K562 (cell line): ENCODE measurements at regions not wholly inside any gene's neighbourhood (a gene's known extent, or its start where the extent isn't known, plus 50 kb on each side); places are given as distances from the start of the nearest gene placed in this dataset.

Source experiments
- ASH1L ChIP-seq: fragments of 450-650 bp; IDR thresholded peaks from 2 replicates; pipeline ENCODE4 v1.6.1; 2018; ENCODE audit warnings: borderline replicate concordance, mild to moderate bottlenecking, low read depth; ENCODE audit not compliant: partially characterized antibody
- FOXP4 ChIP-seq: sonication (generic); formaldehyde crosslinking; IDR thresholded peaks from 2 replicates; pipeline ENCODE4 v1.8.0; 2022; ENCODE audit warnings: mild to moderate bottlenecking, missing genetic modification reagents, borderline replicate concordance
- GTF2F1 ChIP-seq: IDR thresholded peaks from 2 replicates; pipeline ENCODE4 v1.6.1; 2011; ENCODE audit warnings: low read depth, low read length, improper control_type of control experiment
- HES1 ChIP-seq: fragments of 450-650 bp; IDR thresholded peaks from 2 replicates; pipeline ENCODE4 v1.6.1; 2016; ENCODE audit warnings: low read depth, mild to moderate bottlenecking, moderate library complexity
- ZNF253 ChIP-seq: fragments of 250-450 bp; sonication (Bioruptor Pico); conservative IDR thresholded peaks from 2 replicates; pipeline ENCODE4 v1.6.1; 2021; ENCODE audit warnings: mild to moderate bottlenecking
- ZNF41 ChIP-seq: fragments of 250-450 bp; sonication (Bioruptor Pico); conservative IDR thresholded peaks from 2 replicates; pipeline ENCODE4 v1.4.0; 2020; ENCODE audit warnings: mild to moderate bottlenecking
- TF ChIP-seq, protein P1 (sequence below), 3 experiments: IDR thresholded peaks in 2 of 3; conservative IDR thresholded peaks in 1 of 3; 2 replicates each; pipeline ENCODE4 v1.5.1; 2011 to 2012; ENCODE audit warnings: low read length in 3 of 3, mild to moderate bottlenecking in 3 of 3, control low read depth in 2 of 3, improper control_type of control experiment in 1 of 3, inconsistent platforms in 1 of 3, low read depth in 1 of 3, mixed read lengths in 1 of 3, moderate library complexity in 1 of 3; ENCODE audit not compliant: insufficient read depth in 2 of 3

GRCh38 chr4:152248347-152248746, 287.5 kb downstream of the FBXW7 start:
- TF ChIP-seq, protein P1, sequence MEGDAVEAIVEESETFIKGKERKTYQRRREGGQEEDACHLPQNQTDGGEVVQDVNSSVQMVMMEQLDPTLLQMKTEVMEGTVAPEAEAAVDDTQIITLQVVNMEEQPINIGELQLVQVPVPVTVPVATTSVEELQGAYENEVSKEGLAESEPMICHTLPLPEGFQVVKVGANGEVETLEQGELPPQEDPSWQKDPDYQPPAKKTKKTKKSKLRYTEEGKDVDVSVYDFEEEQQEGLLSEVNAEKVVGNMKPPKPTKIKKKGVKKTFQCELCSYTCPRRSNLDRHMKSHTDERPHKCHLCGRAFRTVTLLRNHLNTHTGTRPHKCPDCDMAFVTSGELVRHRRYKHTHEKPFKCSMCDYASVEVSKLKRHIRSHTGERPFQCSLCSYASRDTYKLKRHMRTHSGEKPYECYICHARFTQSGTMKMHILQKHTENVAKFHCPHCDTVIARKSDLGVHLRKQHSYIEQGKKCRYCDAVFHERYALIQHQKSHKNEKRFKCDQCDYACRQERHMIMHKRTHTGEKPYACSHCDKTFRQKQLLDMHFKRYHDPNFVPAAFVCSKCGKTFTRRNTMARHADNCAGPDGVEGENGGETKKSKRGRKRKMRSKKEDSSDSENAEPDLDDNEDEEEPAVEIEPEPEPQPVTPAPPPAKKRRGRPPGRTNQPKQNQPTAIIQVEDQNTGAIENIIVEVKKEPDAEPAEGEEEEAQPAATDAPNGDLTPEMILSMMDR (IDR thresholded peaks at IDR 0.05 in 2 of 3, conservative IDR thresholded peaks at IDR 0.05 in 1 of 3; ENCODE audit: insufficient read depth in 2 of 3, low read depth in 1 of 3, low read length in 3 of 3), result no peak
- TF ChIP-seq GTF2F1 (no peak), HES1 (no peak), FOXP4 (CRISPR knock-in tag) (no peak), ZNF253 (CRISPR knock-in tag) (no peak), ASH1L (no peak), ZNF41 (CRISPR knock-in tag) (no peak)
